Brain microvascular endothelial cell (primary cell): ENCODE measurements at regions not wholly inside any gene's neighbourhood (a gene's known extent, or its start where the extent isn't known, plus 50 kb on each side); places are given as distances from the start of the nearest gene placed in this dataset.

Source experiments
- DNase-seq: peaks from one replicate; pipeline ENCODE4 v3.0.0-alpha.2; 2020
- H3K27ac ChIP-seq: fragments of 250-450 bp; sonication (Bioruptor Pico); 2 replicates; pipeline ENCODE4 v1.5.1; 2020; ENCODE audit warnings: mild to moderate bottlenecking, moderate library complexity
- H3K27me3 ChIP-seq: fragments of 250-450 bp; sonication (Bioruptor Pico); replicated peaks from 2 replicates; pipeline ENCODE4 v1.5.1; 2020; ENCODE audit warnings: mild to moderate bottlenecking
- H3K36me3 ChIP-seq: fragments of 250-450 bp; sonication (Bioruptor Pico); replicated peaks from 2 replicates; pipeline ENCODE4 v1.5.1; 2020; ENCODE audit warnings: mild to moderate bottlenecking
- H3K4me3 ChIP-seq: 2 replicates; pipeline ENCODE4 v1.5.1; 2011; ENCODE audit warnings: low read depth, mild to moderate bottlenecking, control low read depth, low read length, moderate library complexity
- CTCF ChIP-seq: IDR thresholded peaks from 2 replicates; pipeline ENCODE4 v1.5.1; 2011; ENCODE audit warnings: low read depth, mild to moderate bottlenecking, moderate library complexity, low read length, control low read depth, inconsistent platforms; ENCODE audit errors: missing control alignments
- in situ Hi-C: cut with HindIII; loops from 2 replicates; pipeline ENCODE4 v1.10.0; 2017; ENCODE audit warnings: low sequenced_read_pairs, low pct_ligation_motif_present

DNA sequence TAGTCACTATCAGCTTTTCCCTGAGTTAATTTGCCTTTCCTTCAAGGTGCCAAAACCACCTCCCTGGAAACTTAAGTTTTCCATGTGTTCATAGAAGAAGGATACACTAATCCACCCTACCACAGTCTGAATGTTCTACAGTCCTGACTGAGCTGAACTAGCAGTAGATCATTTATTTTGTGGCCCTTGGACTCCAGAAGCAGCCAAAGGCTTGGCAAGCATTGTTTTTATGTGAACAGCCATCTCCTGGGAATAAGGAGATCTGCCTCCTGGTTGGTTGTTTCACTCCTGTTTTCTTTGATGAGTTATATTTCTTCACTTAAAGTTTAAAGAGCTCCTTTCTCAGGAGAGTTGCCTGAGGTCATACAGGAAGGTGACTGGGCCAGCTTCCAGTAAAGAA lies 634.6 kb upstream of the SOX9 start:
- TF ChIP-seq CTCF: no peak
- DNase-seq: no peak
- H3K4me3 ChIP-seq: no peak overlapping the region
- H3K36me3 ChIP-seq: no peaks in the 10 kb centered on the region
- no peak overlapping the region for H3K27ac ChIP-seq
- in situ Hi-C loops: no loop called here
- H3K27me3 ChIP-seq: no peaks in the 10 kb centered on the region

DNA sequence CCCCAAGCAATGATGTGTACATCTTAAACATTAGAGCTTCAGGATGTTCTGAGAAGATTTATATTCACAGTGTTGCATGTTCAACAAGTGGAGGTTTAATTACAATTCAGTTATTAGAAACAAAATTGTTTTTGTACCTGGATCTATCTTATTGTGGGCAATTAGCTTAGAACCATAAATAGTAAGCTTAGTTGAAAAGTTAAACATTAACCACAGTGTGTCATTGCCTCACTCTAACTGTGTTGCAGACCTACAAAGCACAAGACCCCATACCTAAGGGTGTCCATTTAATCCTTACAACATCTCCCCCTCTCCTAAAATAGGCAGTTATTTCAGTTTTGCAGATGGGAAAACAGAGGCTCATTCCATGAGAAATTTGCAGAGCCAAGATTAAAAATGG lies 632.0 kb upstream of the SOX9 start:
- Histone ChIP-seq H3K27me3 (no peaks in the 10 kb centered on the region), H3K27ac (no peak overlapping the region), H3K4me3 (no peak overlapping the region), H3K36me3 (no peaks in the 10 kb centered on the region)
- no peak for TF ChIP-seq CTCF
- in situ Hi-C loops: no loop called here
- no peak for DNase-seq

DNA sequence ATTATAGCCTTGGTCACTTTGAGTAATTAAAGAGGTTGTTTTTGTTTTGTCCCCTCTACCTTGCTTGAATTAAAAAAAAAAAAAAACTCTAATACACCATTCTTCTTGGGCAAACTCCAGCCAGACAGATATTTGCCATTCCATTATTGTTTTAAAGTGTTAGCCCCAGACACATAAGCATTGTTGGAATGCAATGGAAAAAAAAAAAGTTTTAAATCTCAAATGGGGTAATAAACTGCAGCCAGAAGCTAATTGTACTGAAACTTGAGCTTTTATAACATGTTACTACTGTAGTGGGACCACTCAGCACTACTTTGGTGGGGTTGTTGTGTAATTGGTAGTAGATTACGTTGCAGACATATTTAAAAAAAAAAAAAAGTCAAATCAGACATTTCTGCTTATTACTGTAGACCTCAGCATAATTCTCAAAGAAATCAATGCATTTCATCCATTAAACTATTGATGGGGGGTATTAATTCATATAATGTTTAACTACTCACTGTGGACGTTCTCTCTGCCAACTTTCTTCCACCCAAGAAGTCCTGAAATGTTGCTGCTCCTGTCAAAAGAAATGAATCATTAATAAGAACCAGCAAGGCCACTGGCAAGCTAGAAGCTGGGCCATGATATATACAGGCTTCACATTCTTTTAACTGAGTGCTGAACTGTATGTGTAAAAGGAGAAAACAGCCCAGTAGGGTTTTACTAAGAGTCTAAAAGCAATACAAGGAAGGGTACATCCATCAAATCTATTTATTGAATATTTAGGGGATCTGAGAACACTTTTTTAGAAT lies 626.6 kb upstream of the SOX9 start:
- no peaks in the 10 kb centered on the region for H3K36me3 ChIP-seq
- no peak overlapping the region for H3K4me3 ChIP-seq
- no peaks in the 10 kb centered on the region for H3K27me3 ChIP-seq
- DNase-seq: peak; percentile 18
- H3K27ac ChIP-seq: no peak overlapping the region
- in situ Hi-C loops: no loop called here
- TF ChIP-seq CTCF: no peak

- in situ Hi-C loops: no loop called here
- TF ChIP-seq CTCF: no peak
- no peak overlapping the region for H3K27ac ChIP-seq
Observed at GRCh38 chr17:71495420-71495819, 625.4 kb upstream of the SOX9 start.

DNA sequence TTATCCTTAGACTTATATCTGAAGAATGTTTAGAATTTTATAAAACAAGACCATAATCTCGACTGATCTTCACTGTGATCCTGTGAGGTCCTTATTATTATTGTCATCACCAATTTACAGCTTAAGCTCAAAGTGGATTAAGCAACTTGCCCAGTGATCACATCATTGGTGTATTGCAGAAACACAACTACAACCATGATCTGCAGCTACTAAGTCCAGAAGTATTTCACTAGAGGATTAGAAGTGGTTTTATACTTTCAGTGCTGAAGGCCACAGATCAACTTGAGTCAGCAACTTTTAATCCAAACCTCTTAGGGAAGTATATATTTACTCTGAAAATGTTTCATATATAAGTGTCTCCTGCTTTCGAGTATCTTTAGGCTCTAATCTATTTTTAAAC lies 624.3 kb upstream of the SOX9 start:
- in situ Hi-C loops: no loop called here

More at GRCh38 chr17:71495420-71495819, 625.4 kb upstream of the SOX9 start:
- H3K4me3 ChIP-seq: no peak overlapping the region
- no peaks in the 10 kb centered on the region for H3K36me3 ChIP-seq
- no peaks in the 10 kb centered on the region for H3K27me3 ChIP-seq
- DNase-seq: no peak

More for the DNA sequence above, 624.3 kb upstream of the SOX9 start:
- no peak for DNase-seq
- no peaks in the 10 kb centered on the region for H3K36me3 ChIP-seq
- H3K4me3 ChIP-seq: no peak overlapping the region
- no peak for TF ChIP-seq CTCF
- H3K27ac ChIP-seq: no peak overlapping the region
- no peaks in the 10 kb centered on the region for H3K27me3 ChIP-seq
